Stimulated activated CD4-positive, alpha-beta T cell treated with anti-CD3 and anti-CD28 coated beads, Interleukin-2, amount 100 ng/mL, for 48 hours (primary cell): ENCODE measurements at regions not wholly inside any gene's neighbourhood (a gene's known extent, or its start where the extent isn't known, plus 50 kb on each side); places are given as distances from the start of the nearest gene placed in this dataset.
"Not testable (repeated sequence)": the region's sequence is repeated elsewhere in the genome, so short reads cannot be mapped to it uniquely, and the experiment has no call there.

ENCODE experiments used
- DNase-seq, 2 donors: peaks; one replicate each; pipeline ENCODE4 v3.0.0-alpha.2; 2020

GRCh38 chr13:48583859-48584311 lies 51.0 kb upstream of the RCBTB2 start:
- no peak for DNase-seq

DNA sequence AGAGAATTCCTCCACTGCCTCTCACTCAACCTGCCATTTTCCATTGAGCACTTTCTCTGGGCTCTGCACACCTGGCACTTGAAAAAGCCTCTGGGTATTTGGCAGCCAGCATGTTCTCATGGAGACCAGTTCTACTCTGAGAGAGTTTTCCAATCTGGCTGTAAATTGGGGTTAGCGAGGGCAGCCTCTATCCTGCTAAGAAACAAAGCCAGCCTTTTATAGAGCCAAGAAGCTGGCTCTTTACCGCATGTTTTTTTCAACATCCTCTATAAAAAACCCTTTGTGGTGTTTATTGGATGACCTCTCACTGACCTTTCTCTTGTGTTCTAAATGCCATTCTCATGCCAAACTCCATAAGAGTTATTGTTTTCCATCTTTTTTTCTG lies 52.6 kb upstream of the RCBTB2 start:
- DNase-seq: no peak

- DNase-seq: no peak
Observed at GRCh38 chr13:48586591-48587103, 53.8 kb upstream of the RCBTB2 start.

- no peak for DNase-seq
Observed at GRCh38 chr13:48588120-48588519, 55.2 kb upstream of the RCBTB2 start.

DNA sequence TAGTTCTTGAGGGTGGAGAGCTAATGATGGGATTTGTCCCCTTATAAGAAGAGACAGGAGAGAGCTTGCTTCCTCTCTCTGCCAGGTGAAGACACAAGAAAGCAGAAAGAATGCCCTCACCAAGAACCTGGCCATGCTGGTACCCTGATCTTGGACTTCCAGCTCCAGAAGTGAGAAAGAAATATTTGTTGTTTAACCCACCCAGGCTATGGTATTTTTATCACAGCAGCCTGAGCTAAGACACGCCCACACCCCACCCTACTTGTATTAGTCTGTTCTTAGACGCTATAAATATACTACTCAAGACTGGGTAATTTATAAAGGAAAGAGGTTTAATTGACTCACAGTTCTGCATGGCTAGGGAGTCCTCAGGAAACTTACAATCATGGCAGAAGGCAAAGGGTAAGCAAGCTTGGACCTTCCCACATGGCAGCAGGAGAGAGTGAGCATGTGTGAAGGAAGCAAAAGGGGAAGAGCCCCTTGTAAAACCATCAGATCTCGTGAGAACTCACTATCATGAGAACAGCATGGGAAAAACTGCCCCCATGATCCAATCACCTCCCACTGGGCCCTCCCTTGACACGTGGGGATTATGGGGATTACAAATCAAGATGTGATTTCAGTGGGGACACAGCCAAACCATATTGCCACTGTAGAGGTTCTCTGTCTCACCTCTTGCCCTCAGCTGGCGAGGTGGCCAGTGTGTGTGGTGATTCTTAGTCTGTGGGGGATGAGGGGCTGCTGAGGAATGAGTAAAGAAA lies 57.4 kb upstream of the RCBTB2 start:
- no peak for DNase-seq

DNA sequence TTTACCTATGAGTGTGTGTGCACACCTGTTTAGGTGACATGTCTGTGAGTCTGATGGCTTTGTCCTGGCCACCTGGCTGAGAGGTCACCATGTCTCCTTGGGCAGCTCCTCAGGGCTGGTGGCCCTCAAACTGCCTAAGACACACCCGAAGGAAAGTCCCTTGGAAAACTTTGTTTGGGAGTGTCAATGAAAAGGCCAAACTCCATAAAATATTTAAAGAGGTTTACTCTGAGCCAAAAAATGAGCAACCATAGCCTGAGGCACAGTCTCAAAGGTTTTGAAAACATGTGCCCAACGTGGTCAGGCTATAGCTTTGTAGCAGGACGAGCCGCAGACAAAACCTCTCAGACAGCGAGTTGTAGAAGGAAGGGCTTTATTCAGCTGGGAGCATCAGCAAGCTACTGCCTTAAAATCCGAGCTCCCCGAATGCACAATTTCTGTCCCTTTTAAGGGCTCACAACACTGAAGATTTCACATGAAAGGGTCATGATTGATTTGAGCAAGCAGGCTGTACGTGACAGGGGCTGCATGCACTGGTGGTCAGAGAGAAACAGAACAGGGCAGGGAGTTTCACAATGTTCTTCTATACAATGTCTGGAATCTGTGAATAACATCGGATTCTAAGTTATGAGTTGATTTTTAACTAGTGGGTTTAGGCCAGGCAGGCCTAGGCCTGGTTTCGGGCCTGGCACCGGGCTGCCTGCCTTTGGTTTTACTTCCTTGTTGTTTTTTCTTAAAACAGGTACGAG lies 58.4 kb upstream of the RCBTB2 start:
- DNase-seq: not testable (repeated sequence)

GRCh38 chr13:48591889-48592687 lies 59.2 kb upstream of the RCBTB2 start:
- no peak for DNase-seq

DNA sequence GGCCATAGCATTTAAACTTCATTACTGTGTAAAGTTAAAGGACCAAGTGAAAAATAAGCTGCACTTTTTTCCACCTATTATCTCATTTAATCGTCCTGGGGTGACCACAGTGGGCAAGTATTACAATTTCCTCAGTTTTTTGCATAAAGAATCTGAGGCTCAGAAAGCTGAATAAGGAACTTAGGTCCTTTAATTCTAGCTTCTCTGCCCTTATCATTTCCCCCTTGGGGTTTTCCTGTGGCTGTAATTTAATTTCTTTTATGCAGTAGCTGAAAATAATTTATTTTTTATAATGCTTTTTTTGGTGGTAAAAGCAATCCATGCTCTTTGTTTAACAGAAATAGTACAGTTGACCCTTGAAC lies 59.8 kb upstream of the RCBTB2 start:
- no peak for DNase-seq

GRCh38 chr13:48593536-48593935 lies 60.2 kb upstream of the CYSLTR2 start:
- DNase-seq: no peak

GRCh38 chr13:48594096-48594815 lies 59.5 kb upstream of the CYSLTR2 start:
- no peak for DNase-seq

DNA sequence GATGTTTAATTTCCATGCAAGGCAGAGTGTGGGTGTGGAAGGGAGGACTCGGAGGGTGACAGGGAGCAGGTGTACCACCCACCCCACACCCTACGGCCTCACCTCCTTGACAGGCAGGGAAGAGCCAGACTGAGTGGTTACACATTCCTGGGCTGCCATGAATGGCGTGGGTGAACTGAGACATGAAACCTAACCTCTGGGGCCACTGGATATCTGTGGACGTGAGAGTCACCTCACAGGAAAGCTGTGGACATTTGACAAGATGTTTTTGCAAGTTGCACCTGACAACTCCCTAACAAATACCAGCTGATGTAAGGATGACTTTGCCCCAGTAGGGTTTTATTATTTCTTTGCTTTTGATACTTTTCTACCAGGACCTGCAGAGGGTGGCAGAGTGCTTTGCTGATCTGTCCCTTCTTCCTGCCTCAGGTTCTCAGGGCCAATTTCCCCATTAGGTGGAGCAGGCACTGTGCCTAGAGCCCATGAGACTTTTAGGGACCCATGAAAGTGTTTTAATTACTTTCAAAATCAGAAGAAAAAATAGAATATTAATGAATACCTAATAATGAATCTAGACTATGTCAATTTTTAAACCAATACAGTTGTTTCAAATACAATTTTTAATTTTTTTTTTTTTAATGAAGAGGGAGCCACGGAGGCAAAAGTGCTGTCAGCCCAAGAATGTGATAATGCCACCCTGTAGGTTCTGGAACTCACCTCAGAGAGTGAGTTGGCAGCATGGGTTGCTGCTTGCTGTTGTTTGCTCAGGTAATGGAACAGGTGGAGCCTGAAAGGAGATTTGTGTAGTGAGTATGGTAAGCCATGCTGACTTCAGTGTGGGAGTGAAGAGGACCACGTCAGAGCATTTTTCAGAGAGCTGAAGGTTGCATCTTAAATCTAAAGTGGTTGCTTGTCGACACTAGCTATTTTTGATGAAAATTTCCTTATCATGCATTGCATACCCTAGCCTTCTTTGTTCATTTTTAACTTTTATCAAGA lies 58.0 kb upstream of the CYSLTR2 start:
- peak in 1 of 2 donors; percentile 36 for DNase-seq

GRCh38 chr13:48600374-48601364 lies 53.1 kb upstream of the CYSLTR2 start:
- no peak for DNase-seq

- DNase-seq: no peak
Observed at GRCh38 chr13:48602296-48603016, 51.3 kb upstream of the CYSLTR2 start.

DNA sequence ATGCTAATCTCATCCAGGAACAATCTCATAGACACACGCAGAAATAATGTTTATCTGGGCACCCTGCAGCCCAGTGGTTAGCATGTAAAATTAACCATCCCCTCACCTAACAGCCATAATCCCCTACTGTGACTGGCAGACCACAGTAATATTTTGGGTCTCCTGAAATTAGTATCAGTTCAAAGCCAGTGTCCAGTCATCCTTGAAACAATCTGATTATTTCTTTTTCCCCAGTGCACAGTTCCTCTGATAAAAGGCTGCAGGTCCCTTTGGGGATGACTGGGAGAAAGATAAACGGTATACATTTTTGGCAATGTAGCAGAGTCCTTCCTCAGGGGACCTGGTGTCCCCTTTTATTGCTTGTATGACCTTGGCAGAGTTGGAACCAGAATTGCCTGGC lies 50.4 kb upstream of the CYSLTR2 start:
- DNase-seq: no peak
